H9 (cell line): ENCODE measurements at regions not wholly inside any gene's neighbourhood (a gene's known extent, or its start where the extent isn't known, plus 50 kb on each side); places are given as distances from the start of the nearest gene placed in this dataset.

ENCODE experiments used
- DNase-seq: peaks from one replicate; pipeline ENCODE4 v3.0.0-alpha.2; 2017
- H2AFZ ChIP-seq: one replicate; pipeline ENCODE4 v1.6.1; 2013; ENCODE audit warnings: mild to moderate bottlenecking, low read length, control low read depth, moderate library complexity
- H2AK5ac ChIP-seq: 2 replicates; pipeline ENCODE4 v1.6.1; 2013; ENCODE audit warnings: low read length, control low read depth, mixed read lengths; ENCODE audit not compliant: insufficient read length
- H2BK120ac ChIP-seq: one replicate; pipeline ENCODE4 v1.6.1; 2013; ENCODE audit warnings: low read depth, mild to moderate bottlenecking, low read length, control low read depth, inconsistent platforms; ENCODE audit not compliant: poor library complexity, severe bottlenecking
- H2BK12ac ChIP-seq: 2 replicates; pipeline ENCODE4 v1.6.1; 2013; ENCODE audit warnings: low read length, control low read depth, mixed read lengths, low read depth; ENCODE audit not compliant: insufficient read length
- H2BK15ac ChIP-seq: 2 replicates; pipeline ENCODE4 v1.6.1; 2013; ENCODE audit warnings: low read depth, low read length, control low read depth
- H2BK20ac ChIP-seq: one replicate; pipeline ENCODE4 v1.6.1; 2013; ENCODE audit warnings: low read depth, mild to moderate bottlenecking, low read length, control low read depth, inconsistent platforms; ENCODE audit not compliant: poor library complexity, severe bottlenecking
- H2BK5ac ChIP-seq: 2 replicates; pipeline ENCODE4 v1.6.1; 2013; ENCODE audit warnings: low read length, control low read depth, mixed read lengths; ENCODE audit not compliant: insufficient read length
- H3K14ac ChIP-seq: 2 replicates; pipeline ENCODE4 v1.6.1; 2013; ENCODE audit warnings: low read length, control low read depth; ENCODE audit not compliant: insufficient read depth
- H3K18ac ChIP-seq: 2 replicates; pipeline ENCODE4 v1.6.1; 2013; ENCODE audit warnings: low read depth, mild to moderate bottlenecking, mixed read lengths, low read length, control low read depth; ENCODE audit not compliant: insufficient read length
- H3K23ac ChIP-seq: 2 replicates; pipeline ENCODE4 v1.6.1; 2013; ENCODE audit warnings: low read length, control low read depth, mixed read lengths, low read depth; ENCODE audit not compliant: insufficient read length
- H3K23me2 ChIP-seq: 2 replicates; pipeline ENCODE4 v1.6.1; 2013; ENCODE audit warnings: low read depth, mild to moderate bottlenecking, mixed read lengths, low read length, control low read depth; ENCODE audit not compliant: insufficient read length, poor library complexity, severe bottlenecking
- H3K27ac ChIP-seq: 2 replicates; pipeline ENCODE4 v1.5.1; 2013; ENCODE audit warnings: low read length, control low read depth, mixed read lengths, low read depth; ENCODE audit not compliant: insufficient read length
- H3K27me3 ChIP-seq: 2 replicates; pipeline ENCODE4 v1.6.1; 2013; ENCODE audit warnings: low read length, control low read depth, inconsistent platforms; ENCODE audit not compliant: insufficient read depth
- H3K4ac ChIP-seq: 2 replicates; pipeline ENCODE4 v1.6.1; 2013; ENCODE audit warnings: low read depth, mild to moderate bottlenecking, control low read depth, inconsistent platforms, low read length, moderate library complexity
- H3K4me1 ChIP-seq: 2 replicates; pipeline ENCODE4 v1.6.1; 2013; ENCODE audit warnings: low read length, control low read depth, inconsistent platforms; ENCODE audit not compliant: insufficient read depth
- H3K4me2 ChIP-seq: 2 replicates; pipeline ENCODE4 v1.6.1; 2013; ENCODE audit warnings: low read length, control low read depth, mixed read lengths; ENCODE audit not compliant: insufficient read length, insufficient read depth
- H3K56ac ChIP-seq: 2 replicates; pipeline ENCODE4 v1.6.1; 2013; ENCODE audit warnings: low read depth, mild to moderate bottlenecking, mixed read lengths, low read length, control low read depth; ENCODE audit not compliant: insufficient read length
- H3K79me1 ChIP-seq: 2 replicates; pipeline ENCODE4 v1.6.1; 2013; ENCODE audit warnings: low read depth, mild to moderate bottlenecking, moderate library complexity, low read length, control low read depth, inconsistent platforms; ENCODE audit not compliant: insufficient read depth, poor library complexity, severe bottlenecking
- H3K79me2 ChIP-seq: 2 replicates; pipeline ENCODE4 v1.6.1; 2013; ENCODE audit warnings: low read length, control low read depth, inconsistent platforms; ENCODE audit not compliant: insufficient read depth
- H3K9ac ChIP-seq: 2 replicates; pipeline ENCODE4 v1.6.1; 2013; ENCODE audit warnings: low read length, control low read depth, mixed read lengths; ENCODE audit not compliant: insufficient read length; ENCODE audit errors: extremely low read depth
- H3K9me3 ChIP-seq: one replicate; pipeline ENCODE4 v1.6.1; 2013; ENCODE audit warnings: low read depth, low read length, inconsistent platforms; ENCODE audit not compliant: control insufficient read depth
- H3T11ph ChIP-seq: one replicate; pipeline ENCODE4 v1.6.1; 2013; ENCODE audit warnings: mild to moderate bottlenecking, low read length, control low read depth, inconsistent platforms
- H4K20me1 ChIP-seq: one replicate; pipeline ENCODE4 v1.6.1; 2013; ENCODE audit not compliant: control insufficient read depth, insufficient read length, insufficient read depth
- H4K5ac ChIP-seq: 2 replicates; pipeline ENCODE4 v1.6.1; 2013; ENCODE audit warnings: low read depth, mild to moderate bottlenecking, mixed read lengths, low read length, control low read depth; ENCODE audit not compliant: insufficient read length
- H4K8ac ChIP-seq: replicated peaks from 2 replicates; pipeline ENCODE4 v1.6.1; 2013; ENCODE audit warnings: low read length, control low read depth, mixed read lengths, low read depth; ENCODE audit not compliant: insufficient read length
- H4K91ac ChIP-seq: 2 replicates; pipeline ENCODE4 v1.6.1; 2013; ENCODE audit warnings: low read depth, mild to moderate bottlenecking, moderate library complexity, mixed read lengths, low read length, control low read depth; ENCODE audit not compliant: insufficient read length
- H3K27ac Mint-ChIP-seq, 3 experiments: 2 replicates in 2 of 3; 3 replicates in 1 of 3; pipeline ENCODE4 v1.8.0; 2020 to 2021; ENCODE audit warnings: mixed read lengths in 3 of 3, mild to moderate bottlenecking in 1 of 3, moderate library complexity in 1 of 3
- H3K27me3 Mint-ChIP-seq: 2 replicates; pipeline ENCODE4 v1.8.0; 2021; ENCODE audit warnings: low read depth, mild to moderate bottlenecking, moderate library complexity, mixed read lengths
- H3K36me3 Mint-ChIP-seq, 3 experiments: 2 replicates in 2 of 3; 3 replicates in 1 of 3; pipeline ENCODE4 v1.8.0; 2020 to 2021; ENCODE audit warnings: low read depth in 3 of 3, mixed read lengths in 3 of 3; ENCODE audit not compliant: insufficient read depth in 1 of 3
- H3K4me1 Mint-ChIP-seq, 2 experiments: 2 replicates each; pipeline ENCODE4 v1.8.0; 2020; ENCODE audit warnings: mixed read lengths in 2 of 2
- H3K4me3 Mint-ChIP-seq, 2 experiments: 2 replicates in 1 of 2; 3 replicates in 1 of 2; pipeline ENCODE4 v1.8.0; 2020 to 2021; ENCODE audit warnings: mild to moderate bottlenecking in 2 of 2, mixed read lengths in 2 of 2, moderate library complexity in 1 of 2
- H3K9me3 Mint-ChIP-seq, 2 experiments: 2 replicates in 1 of 2; 3 replicates in 1 of 2; pipeline ENCODE4 v1.8.0; 2020; ENCODE audit warnings: mild to moderate bottlenecking in 2 of 2, mixed read lengths in 2 of 2, moderate library complexity in 1 of 2
- CTCF ChIP-seq: fragments of 200-600 bp; sonication (generic); conservative IDR thresholded peaks from 3 replicates; pipeline ENCODE4 v1.8.0; 2021; ENCODE audit warnings: antibody characterized with exemption, mild to moderate bottlenecking
- WGBS: extraction: QIAGEN DNeasy Blood & Tissue Kit; methylation state at CpG from one replicate; pipeline ENCODE4 v1.1.7; 2013; ENCODE audit warnings: missing lambda C conversion rate, low lambda C conversion rate, mixed read lengths; ENCODE audit not compliant: insufficient read length; ENCODE audit errors: extremely low coverage; 5-methylcytosine and 5-hydroxymethylcytosine counted together

GRCh38 chr1:188906921-188907641 is 1570.6 kb downstream of the BRINP3 start:
- Histone ChIP-seq H4K91ac (no peak overlapping the region), H3K27ac (no peak overlapping the region)

More at GRCh38 chr1:188906921-188907641, 1570.6 kb downstream of the BRINP3 start:
- H3K18ac ChIP-seq: no peak overlapping the region
- peaks cover 0 to 2% (median 0%) of the 10 kb centered on the region in 3 experiments; a peak in 2 of 7 replicates for H3K36me3 Mint-ChIP-seq
- no peaks in the 10 kb centered on the region for H3K79me1 ChIP-seq
- no peak overlapping the region for H3K4me3 Mint-ChIP-seq
- H2BK15ac ChIP-seq: no peak overlapping the region
- H2BK5ac ChIP-seq: no peak overlapping the region
- no peak overlapping the region for H2AFZ ChIP-seq
- peaks cover 0 to 2% of the 10 kb centered on the region in 2 experiments; a peak in 2 of 5 replicates for H3K9me3 Mint-ChIP-seq
- no peak overlapping the region for H2BK120ac ChIP-seq
- H2BK12ac ChIP-seq: no peak overlapping the region
- H4K8ac ChIP-seq: no peak overlapping the region
- no peak for TF ChIP-seq CTCF
- no peaks in the 10 kb centered on the region for H4K20me1 ChIP-seq
- H3K27me3 ChIP-seq: no peaks in the 10 kb centered on the region
- no peaks in the 10 kb centered on the region for H3K79me2 ChIP-seq
- no peak overlapping the region for H3T11ph ChIP-seq
- WGBS: no CpG with 5 or more reads among the region's 10 CpGs
- no peak overlapping the region for H3K9ac ChIP-seq
- no peak overlapping the region for H3K56ac ChIP-seq
- H3K14ac ChIP-seq: no peak overlapping the region
- no peak overlapping the region for H2AK5ac ChIP-seq
- no peak overlapping the region for H3K27ac Mint-ChIP-seq
- no peaks in the 10 kb centered on the region for H3K27me3 Mint-ChIP-seq
- H4K5ac ChIP-seq: no peak overlapping the region
- H3K4ac ChIP-seq: no peak overlapping the region
- H3K23ac ChIP-seq: no peak overlapping the region
- H3K4me1 Mint-ChIP-seq: peaks cover 5% of the 10 kb centered on the region in 2 experiments; a peak in 2 of 4 replicates
- no peak for DNase-seq
- H3K4me2 ChIP-seq: no peak overlapping the region
- H3K23me2 ChIP-seq: no peaks in the 10 kb centered on the region
- H3K9me3 ChIP-seq: no peaks in the 10 kb centered on the region
- peaks cover 3% of the 10 kb centered on the region for H3K4me1 ChIP-seq
- H2BK20ac ChIP-seq: no peak overlapping the region
